ENCODE measurements at regions not wholly inside any gene's neighbourhood (a gene's known extent, or its start where the extent isn't known, plus 50 kb on each side); places are given as distances from the start of the nearest gene placed in this dataset.

GRCh38 chr5:2441495-2442180, 309.8 kb downstream of the IRX2 start:
- DNase-seq, result no peak

GRCh38 chr5:2439608-2440007, 311.9 kb downstream of the IRX2 start:
- no peak for DNase-seq
- in situ Hi-C loops (cut with HindIII; ENCODE audit: low pct_ligation_motif_present, low pct_unique_long_range_greater_than_20kb, low sequenced_read_pairs), result no loop called here

More at GRCh38 chr5:2441495-2442180, 309.8 kb downstream of the IRX2 start:
- in situ Hi-C loops (cut with HindIII; ENCODE audit: low pct_ligation_motif_present, low pct_unique_long_range_greater_than_20kb, low sequenced_read_pairs), result no loop called here

- no peak for DNase-seq
- in situ Hi-C loops (cut with HindIII; ENCODE audit: low pct_ligation_motif_present, low pct_unique_long_range_greater_than_20kb, low sequenced_read_pairs), result no loop called here
Measured at GRCh38 chr5:2433086-2433485, 318.4 kb downstream of the IRX2 start.

DNA sequence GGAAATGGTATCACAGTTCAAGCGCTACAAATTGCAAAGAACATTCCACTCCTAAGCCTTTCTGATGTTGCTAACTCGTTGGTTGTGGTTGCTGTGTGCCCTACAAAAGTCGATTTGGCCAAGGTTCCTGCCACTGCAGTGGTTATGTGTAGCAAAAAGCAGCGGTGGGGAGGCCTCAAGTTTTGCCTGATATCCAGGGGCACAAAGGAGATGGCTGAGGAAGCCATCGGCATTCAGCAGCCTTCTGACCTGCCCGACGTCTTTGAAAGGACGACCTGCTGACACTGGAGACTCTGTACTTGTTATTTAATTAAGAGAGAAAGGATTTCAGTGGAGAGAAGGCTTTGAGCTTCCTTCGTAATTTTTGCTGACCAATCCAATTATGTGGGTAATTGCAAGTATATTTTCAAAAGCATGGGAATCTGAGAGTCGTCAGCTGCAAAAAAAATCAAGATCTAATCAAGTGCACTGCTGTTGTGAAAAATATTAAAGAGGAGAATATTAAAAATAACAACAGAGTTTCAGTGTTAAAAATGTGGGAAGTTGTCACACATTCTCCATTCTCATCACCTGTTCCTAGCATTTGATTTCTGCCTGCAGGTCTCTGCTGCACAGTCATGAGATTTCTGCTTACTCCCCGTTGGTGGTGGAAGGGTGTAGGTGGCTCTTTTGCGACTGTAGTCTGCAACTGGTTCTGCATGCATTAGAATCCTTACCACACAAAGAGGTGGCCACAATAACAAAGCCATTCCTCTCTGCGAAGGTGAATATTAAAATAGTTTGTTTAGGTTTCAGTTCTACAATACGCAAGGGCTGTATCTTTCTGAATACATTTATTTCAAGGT, 319.2 kb downstream of the IRX2 start:
- no peak for DNase-seq
- in situ Hi-C loops (cut with HindIII; ENCODE audit: low pct_ligation_motif_present, low pct_unique_long_range_greater_than_20kb, low sequenced_read_pairs), result no loop called here

DNA sequence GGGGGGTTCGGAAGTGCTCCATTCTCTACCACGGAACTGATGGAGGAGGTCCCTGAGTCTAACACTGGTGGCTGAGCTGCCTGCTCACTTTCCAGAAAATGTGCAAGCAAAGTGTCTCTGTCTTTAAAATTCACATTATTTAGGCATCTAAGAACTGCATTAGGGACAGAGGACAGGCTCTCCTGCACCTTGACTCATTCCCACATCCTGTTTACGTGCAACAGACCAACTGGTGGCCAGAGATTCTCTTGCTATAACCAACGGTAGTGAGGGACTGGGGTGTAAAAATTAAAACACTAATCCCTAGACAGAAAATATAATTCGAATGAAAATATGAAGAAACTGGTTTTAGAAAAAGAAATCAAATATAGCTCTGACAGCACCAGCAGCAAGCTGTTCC, 320.9 kb downstream of the IRX2 start:
- in situ Hi-C loops (cut with HindIII; ENCODE audit: low pct_ligation_motif_present, low pct_unique_long_range_greater_than_20kb, low sequenced_read_pairs), result no loop called here
- no peak for DNase-seq

GRCh38 chr5:2427983-2428382, 323.5 kb downstream of the IRX2 start:
- DNase-seq, result no peak
- in situ Hi-C loops (cut with HindIII; ENCODE audit: low pct_ligation_motif_present, low pct_unique_long_range_greater_than_20kb, low sequenced_read_pairs), result no loop called here

DNA sequence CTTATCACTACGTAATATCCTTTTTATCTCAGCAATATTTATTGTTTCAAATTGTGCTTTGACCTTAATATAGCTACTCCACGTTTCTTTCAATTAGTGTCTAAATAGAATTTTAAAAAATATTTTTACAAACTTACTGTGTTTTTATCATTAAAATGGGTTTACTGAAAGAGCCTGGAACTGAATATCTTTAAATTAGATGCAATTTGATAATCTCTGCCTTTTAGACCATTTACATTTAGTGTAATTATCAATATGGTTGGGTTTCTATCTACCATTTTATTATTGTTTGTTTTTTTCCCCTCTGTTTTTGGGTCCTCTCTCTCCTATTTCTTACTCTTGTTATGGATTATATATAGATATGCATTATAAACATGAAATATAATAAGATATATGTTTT, 327.8 kb downstream of the IRX2 start:
- in situ Hi-C loops (cut with HindIII; ENCODE audit: low pct_ligation_motif_present, low pct_unique_long_range_greater_than_20kb, low sequenced_read_pairs), result no loop called here
- no peak for DNase-seq

DNA sequence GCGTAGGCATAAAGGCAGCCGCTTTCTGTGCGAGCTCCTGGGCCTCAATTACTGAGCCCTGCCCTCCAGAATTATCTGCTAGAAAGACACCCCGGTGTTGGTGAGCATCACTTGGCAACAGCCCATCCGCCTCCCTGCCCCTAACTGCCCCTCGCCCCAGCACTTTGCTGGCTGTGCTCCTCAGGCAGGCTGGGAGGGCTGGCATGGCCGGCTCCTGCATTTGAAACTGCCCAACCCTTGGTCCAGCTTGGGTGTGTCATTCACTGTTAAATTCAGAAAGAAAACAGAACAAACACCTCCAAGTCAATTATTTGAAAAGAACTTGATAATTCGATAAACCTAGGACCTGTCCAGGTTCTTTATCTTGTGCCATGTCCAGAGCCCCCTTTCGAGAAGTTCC, 334.2 kb downstream of the IRX2 start:
- in situ Hi-C loops (cut with HindIII; ENCODE audit: low pct_ligation_motif_present, low pct_unique_long_range_greater_than_20kb, low sequenced_read_pairs), result no loop called here
- no peak for DNase-seq

DNA sequence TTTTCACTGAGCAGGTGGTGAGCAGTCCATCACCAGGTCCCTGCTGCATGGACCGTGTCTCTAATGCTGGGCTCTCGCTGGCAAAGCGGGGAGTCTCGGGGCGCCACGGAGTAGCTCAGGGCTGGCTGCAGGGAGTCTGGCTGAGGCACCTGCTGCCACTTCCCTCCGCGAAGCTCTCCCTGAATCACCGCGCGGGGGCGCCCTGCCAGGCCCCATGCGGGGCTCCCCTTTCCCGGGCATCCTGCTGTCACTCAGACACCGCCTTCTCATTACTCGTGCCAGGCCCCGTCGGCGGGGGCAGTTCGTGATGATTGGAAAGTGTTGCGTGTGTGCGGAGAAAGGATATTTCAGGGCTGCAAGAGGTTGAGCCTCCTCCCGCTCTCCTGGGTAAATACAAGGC, 335.8 kb downstream of the IRX2 start:
- DNase-seq, result no peak
- in situ Hi-C loops (cut with HindIII; ENCODE audit: low pct_ligation_motif_present, low pct_unique_long_range_greater_than_20kb, low sequenced_read_pairs), result no loop called here

- in situ Hi-C loops (cut with HindIII; ENCODE audit: low pct_ligation_motif_present, low pct_unique_long_range_greater_than_20kb, low sequenced_read_pairs), result no loop called here
- DNase-seq, result no peak
Measured at GRCh38 chr5:2410451-2410850, 341.0 kb downstream of the IRX2 start.

GRCh38 chr5:2403296-2403695, 348.2 kb downstream of the IRX2 start:
- in situ Hi-C loops (cut with HindIII; ENCODE audit: low pct_ligation_motif_present, low pct_unique_long_range_greater_than_20kb, low sequenced_read_pairs), result no loop called here

GRCh38 chr5:2399804-2400203, 351.7 kb downstream of the IRX2 start:
- no peak for DNase-seq
- in situ Hi-C loops (cut with HindIII; ENCODE audit: low pct_ligation_motif_present, low pct_unique_long_range_greater_than_20kb, low sequenced_read_pairs), result no loop called here

More at GRCh38 chr5:2403296-2403695, 348.2 kb downstream of the IRX2 start:
- DNase-seq, result no peak

- DNase-seq, result no peak
- in situ Hi-C loops (cut with HindIII; ENCODE audit: low pct_ligation_motif_present, low pct_unique_long_range_greater_than_20kb, low sequenced_read_pairs), result no loop called here
Measured at GRCh38 chr5:2399096-2399495, 352.4 kb downstream of the IRX2 start.

DNA sequence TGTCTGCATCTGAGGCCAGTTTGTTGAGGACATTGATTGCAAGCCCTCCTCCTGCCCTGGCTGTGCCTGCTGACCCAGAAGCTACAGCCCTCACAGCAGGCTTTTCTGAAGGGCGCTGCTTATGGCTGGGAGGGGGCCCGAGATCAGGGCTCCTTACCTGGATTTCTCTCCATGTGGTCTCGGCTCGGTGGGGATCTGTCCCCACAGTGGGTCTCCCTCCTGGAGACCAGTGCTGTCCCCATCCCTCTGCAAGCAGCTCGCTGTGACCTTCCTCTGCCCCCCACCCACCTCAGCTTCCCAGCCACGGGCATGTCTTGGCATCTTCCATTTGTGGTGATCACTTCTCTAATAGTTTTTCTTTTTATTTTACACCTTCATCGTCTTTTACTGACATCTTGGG, 357.9 kb downstream of the IRX2 start:
- in situ Hi-C loops (cut with HindIII; ENCODE audit: low pct_ligation_motif_present, low pct_unique_long_range_greater_than_20kb, low sequenced_read_pairs), result no loop called here
- no peak for DNase-seq

GRCh38 chr5:2391566-2391965, 359.9 kb downstream of the IRX2 start:
- DNase-seq, result no peak
- in situ Hi-C loops (cut with HindIII; ENCODE audit: low pct_ligation_motif_present, low pct_unique_long_range_greater_than_20kb, low sequenced_read_pairs), result no loop called here

DNA sequence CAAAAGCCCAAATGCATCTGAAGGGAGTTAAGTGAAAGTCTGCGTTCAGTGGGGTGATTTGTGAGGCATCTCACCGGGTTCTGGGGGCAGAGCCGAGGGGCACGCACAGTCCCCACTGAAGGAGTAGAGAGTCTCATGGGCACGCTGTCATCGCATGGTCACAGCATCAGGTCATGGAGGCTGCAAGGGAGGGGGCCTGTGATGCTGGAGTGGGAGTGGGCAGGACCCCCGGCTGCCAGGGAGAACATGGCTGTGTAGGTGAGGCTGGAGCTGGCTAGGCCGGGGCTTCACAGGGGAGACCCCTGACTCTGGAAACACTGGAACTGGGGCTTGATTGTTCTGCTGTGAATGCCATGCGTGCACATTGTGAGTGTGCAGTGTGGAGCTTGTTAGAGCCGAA, 360.5 kb downstream of the IRX2 start:
- no peak for DNase-seq
- in situ Hi-C loops (cut with HindIII; ENCODE audit: low pct_ligation_motif_present, low pct_unique_long_range_greater_than_20kb, low sequenced_read_pairs), result no loop called here

DNA sequence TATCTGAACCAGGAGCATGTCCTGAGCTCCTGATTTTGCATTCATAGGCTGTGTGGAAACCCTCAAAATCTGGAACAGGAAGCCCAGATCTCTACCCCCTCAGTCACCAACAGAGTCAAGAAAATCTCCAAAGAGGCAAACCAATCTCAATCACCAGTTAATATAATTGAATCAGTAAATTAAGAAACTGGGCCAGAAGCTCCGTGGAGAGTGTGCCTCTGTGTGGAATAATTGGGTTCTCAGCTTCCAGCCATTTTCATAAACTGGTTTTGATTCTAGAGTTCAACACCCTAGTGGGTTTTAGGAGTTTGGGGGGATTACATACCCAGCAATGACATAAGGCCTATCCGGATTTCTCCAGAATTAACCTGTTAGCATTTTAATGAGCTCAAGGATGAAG, 362.9 kb downstream of the IRX2 start:
- DNase-seq, result no peak
- in situ Hi-C loops (cut with HindIII; ENCODE audit: low pct_ligation_motif_present, low pct_unique_long_range_greater_than_20kb, low sequenced_read_pairs), result no loop called here

GRCh38 chr5:2387634-2388325, 363.7 kb downstream of the IRX2 start:
- no peak for DNase-seq
- in situ Hi-C loops (cut with HindIII; ENCODE audit: low pct_ligation_motif_present, low pct_unique_long_range_greater_than_20kb, low sequenced_read_pairs), result no loop called here

GRCh38 chr5:2387250-2387633, 364.2 kb downstream of the IRX2 start:
- in situ Hi-C loops (cut with HindIII; ENCODE audit: low pct_ligation_motif_present, low pct_unique_long_range_greater_than_20kb, low sequenced_read_pairs), result no loop called here
- DNase-seq, result no peak
